Smooth muscle cell (in vitro differentiated cells): ENCODE measurements at regions not wholly inside any gene's neighbourhood (a gene's known extent, or its start where the extent isn't known, plus 50 kb on each side); places are given as distances from the start of the nearest gene placed in this dataset.

Experiments used
- DNase-seq: peaks from one replicate; lab custom pipeline; 2025; ENCODE audit not compliant: unreplicated experiment; lab: John Stamatoyannopoulos, UW
- H2AFZ ChIP-seq: fragments of 200-600 bp; sonication (generic); 2 replicates; pipeline ENCODE4 v1.6.0; 2016; ENCODE audit warnings: antibody characterized with exemption, low read depth, mild to moderate bottlenecking
- H3F3A ChIP-seq: fragments of 200-600 bp; sonication (generic); 2 replicates; pipeline ENCODE4 v1.6.0; 2017; ENCODE audit warnings: antibody characterized with exemption, low read depth
- H3K27ac ChIP-seq: fragments of 200-600 bp; sonication (generic); 2 replicates; pipeline ENCODE4 v1.5.1; 2016; ENCODE audit warnings: low read depth, mild to moderate bottlenecking
- H3K27me3 ChIP-seq: fragments of 200-600 bp; sonication (generic); 2 replicates; pipeline ENCODE4 v1.6.1; 2016; ENCODE audit warnings: low read depth, mild to moderate bottlenecking
- H3K36me3 ChIP-seq: fragments of 200-600 bp; sonication (generic); 2 replicates; pipeline ENCODE4 v1.5.1; 2016; ENCODE audit warnings: low read depth
- H3K4me1 ChIP-seq: fragments of 200-600 bp; sonication (generic); 2 replicates; pipeline ENCODE4 v1.5.1; 2016; ENCODE audit warnings: low read depth
- H3K4me2 ChIP-seq: fragments of 200-600 bp; sonication (generic); 2 replicates; pipeline ENCODE4 v1.6.0; 2016; ENCODE audit warnings: mild to moderate bottlenecking
- H3K4me3 ChIP-seq: fragments of 200-600 bp; sonication (generic); 2 replicates; pipeline ENCODE4 v1.5.1; 2016; ENCODE audit warnings: mild to moderate bottlenecking
- H3K79me2 ChIP-seq: fragments of 200-600 bp; sonication (generic); 2 replicates; pipeline ENCODE4 v1.6.0; 2016; ENCODE audit warnings: low read depth, mild to moderate bottlenecking
- H3K9ac ChIP-seq: fragments of 200-600 bp; sonication (generic); 2 replicates; pipeline ENCODE4 v1.6.0; 2016; ENCODE audit warnings: low read depth
- H3K9me3 ChIP-seq: fragments of 200-600 bp; sonication (generic); replicated peaks from 2 replicates; pipeline ENCODE4 v1.5.1; 2016; ENCODE audit warnings: low read depth
- H4K20me1 ChIP-seq: fragments of 200-600 bp; sonication (generic); 2 replicates; pipeline ENCODE4 v1.6.0; 2016; ENCODE audit warnings: low read depth
- CTCF ChIP-seq: fragments of 200-600 bp; sonication (generic); IDR thresholded peaks from 2 replicates; pipeline ENCODE4 v1.5.1; 2017; ENCODE audit warnings: borderline replicate concordance, mild to moderate bottlenecking, antibody characterized with exemption; ENCODE audit not compliant: insufficient read depth, poor library complexity, severe bottlenecking
- WGBS: methylation state at CpG from one replicate; pipeline ENCODE4 v1.1.7; 2016; ENCODE audit warnings: low lambda C conversion rate; 5-methylcytosine and 5-hydroxymethylcytosine counted together

GRCh38 chr1:47545912-47546483 is 108.2 kb downstream of the FOXD2 start:
- Histone ChIP-seq H3K27me3 (peaks cover 5% of the 10 kb centered on the region), H3K9me3 (no peaks in the 10 kb centered on the region), H3F3A (no peaks in the 10 kb centered on the region), H3K27ac (no peak overlapping the region), H3K4me1 (peaks cover 6% of the 10 kb centered on the region), H3K4me2 (no peak overlapping the region), H2AFZ (no peak overlapping the region), H3K9ac (no peak overlapping the region), H3K36me3 (no peaks in the 10 kb centered on the region), H3K79me2 (no peaks in the 10 kb centered on the region), H3K4me3 (no peak overlapping the region), H4K20me1 (no peaks in the 10 kb centered on the region)
- WGBS = 77% methylated on average over 4 of the region's 4 CpGs
- no peak for TF ChIP-seq CTCF
- DNase-seq = no peak

GRCh38 chr1:47547753-47548573 is 110.1 kb downstream of the FOXD2 start:
- Histone ChIP-seq H2AFZ (no peak overlapping the region), H3K9ac (no peak overlapping the region), H3F3A (no peaks in the 10 kb centered on the region), H4K20me1 (no peaks in the 10 kb centered on the region), H3K4me2 (no peak overlapping the region), H3K36me3 (no peaks in the 10 kb centered on the region), H3K4me3 (no peak overlapping the region), H3K4me1 (peaks cover 6% of the 10 kb centered on the region), H3K79me2 (no peaks in the 10 kb centered on the region), H3K27me3 (peaks cover 5% of the 10 kb centered on the region), H3K27ac (no peak overlapping the region), H3K9me3 (no peaks in the 10 kb centered on the region)
- DNase-seq = no peak
- WGBS = 53% methylated on average over 11 of the region's 11 CpGs
- TF ChIP-seq CTCF = no peak

- H3K27me3 ChIP-seq = peaks cover 11% of the 10 kb centered on the region
- no peaks in the 10 kb centered on the region for H3K9me3 ChIP-seq
- H2AFZ ChIP-seq = no peak overlapping the region
- TF ChIP-seq CTCF = no peak
- H4K20me1 ChIP-seq = no peaks in the 10 kb centered on the region
- H3K36me3 ChIP-seq = no peaks in the 10 kb centered on the region
- H3K4me2 ChIP-seq = no peak overlapping the region
- H3K27ac ChIP-seq = no peak overlapping the region
- peaks cover 6% of the 10 kb centered on the region for H3K4me1 ChIP-seq
- no peaks in the 10 kb centered on the region for H3F3A ChIP-seq
- H3K79me2 ChIP-seq = no peaks in the 10 kb centered on the region
- H3K9ac ChIP-seq = no peak overlapping the region
- 80% methylated on average over 2 of the region's 2 CpGs for WGBS
- no peak overlapping the region for H3K4me3 ChIP-seq
- DNase-seq = no peak
Measured at GRCh38 chr1:47548637-47549036, 110.8 kb downstream of the FOXD2 start.
